Mucosa of stomach (tissue), 1 donor: ENCODE measurements at regions not wholly inside any gene's neighbourhood (a gene's known extent, or its start where the extent isn't known, plus 50 kb on each side); places are given as distances from the start of the nearest gene placed in this dataset.
"Not testable (repeated sequence)": the region's sequence is repeated elsewhere in the genome, so short reads cannot be mapped to it uniquely, and the experiment has no call there.

Experiments
- H3K27me3 ChIP-seq: one replicate; pipeline ENCODE4 v1.7.0; 2013; ENCODE audit warnings: mild to moderate bottlenecking, low read length; ENCODE audit not compliant: control insufficient read depth, insufficient read depth
- H3K36me3 ChIP-seq: one replicate; pipeline ENCODE4 v1.7.0; 2013; ENCODE audit warnings: low read length; ENCODE audit not compliant: control insufficient read depth, insufficient read depth
- H3K4me1 ChIP-seq: one replicate; pipeline ENCODE4 v1.7.0; 2013; ENCODE audit warnings: mild to moderate bottlenecking, low read length; ENCODE audit not compliant: control insufficient read depth, insufficient read depth
- H3K4me3 ChIP-seq: one replicate; pipeline ENCODE4 v1.7.0; 2013; ENCODE audit warnings: low read length
- H3K9ac ChIP-seq: one replicate; pipeline ENCODE4 v1.7.0; 2013; ENCODE audit warnings: mild to moderate bottlenecking, low read length, moderate library complexity
- H3K9me3 ChIP-seq: one replicate; pipeline ENCODE4 v1.7.0; 2013; ENCODE audit warnings: mild to moderate bottlenecking, low read length, moderate library complexity; ENCODE audit not compliant: control insufficient read depth
- donor health status: Pancreatic carcinoma.

- not testable (repeated sequence) for H3K9ac ChIP-seq, H3K27me3 ChIP-seq, H3K4me3 ChIP-seq, H3K4me1 ChIP-seq, H3K9me3 ChIP-seq, H3K36me3 ChIP-seq
Observed at GRCh38 chr6:22171006-22171405, 125.8 kb downstream of the PRL start.

- not testable (repeated sequence) for H3K27me3 ChIP-seq
Observed at GRCh38 chr6:22171885-22172284, 125.0 kb downstream of the PRL start.

GRCh38 chr6:22173311-22173710 lies 123.5 kb downstream of the PRL start:
- Histone ChIP-seq H3K27me3 (no peaks in the 10 kb centered on the region), H3K4me3 (no peak overlapping the region), H3K36me3 (no peaks in the 10 kb centered on the region), H3K9me3 (no peaks in the 10 kb centered on the region), H3K4me1 (no peaks in the 10 kb centered on the region), H3K9ac (no peak overlapping the region)

More at GRCh38 chr6:22171885-22172284, 125.0 kb downstream of the PRL start:
- not testable (repeated sequence) for H3K4me3 ChIP-seq, H3K36me3 ChIP-seq, H3K4me1 ChIP-seq, H3K9ac ChIP-seq, H3K9me3 ChIP-seq

GRCh38 chr6:22180250-22180649 lies 116.6 kb downstream of the PRL start:
- not testable (repeated sequence) for H3K27me3 ChIP-seq, H3K4me3 ChIP-seq, H3K9me3 ChIP-seq, H3K4me1 ChIP-seq, H3K9ac ChIP-seq, H3K36me3 ChIP-seq

GRCh38 chr6:22184371-22184770 lies 112.5 kb downstream of the PRL start:
- Histone ChIP-seq H3K36me3 (no peaks in the 10 kb centered on the region), H3K4me3 (no peak overlapping the region), H3K27me3 (no peaks in the 10 kb centered on the region), H3K9me3 (no peaks in the 10 kb centered on the region), H3K9ac (no peak overlapping the region), H3K4me1 (no peaks in the 10 kb centered on the region)

- H3K9ac ChIP-seq, result no peak overlapping the region
- H3K4me1 ChIP-seq, result no peaks in the 10 kb centered on the region
- H3K9me3 ChIP-seq, result no peaks in the 10 kb centered on the region
- no peaks in the 10 kb centered on the region for H3K36me3 ChIP-seq
- H3K4me3 ChIP-seq, result no peak overlapping the region
- H3K27me3 ChIP-seq, result no peaks in the 10 kb centered on the region
Observed at GRCh38 chr6:22189946-22190345, 106.9 kb downstream of the PRL start.

GRCh38 chr6:22194188-22194921 lies 102.5 kb downstream of the PRL start:
- no peak overlapping the region for H3K4me3 ChIP-seq
- no peaks in the 10 kb centered on the region for H3K27me3 ChIP-seq
- no peaks in the 10 kb centered on the region for H3K9me3 ChIP-seq
- no peaks in the 10 kb centered on the region for H3K4me1 ChIP-seq
- H3K9ac ChIP-seq, result no peak overlapping the region
- H3K36me3 ChIP-seq, result no peaks in the 10 kb centered on the region

- H3K4me1 ChIP-seq, result no peaks in the 10 kb centered on the region
- no peak overlapping the region for H3K4me3 ChIP-seq
- H3K36me3 ChIP-seq, result no peaks in the 10 kb centered on the region
- H3K9me3 ChIP-seq, result no peaks in the 10 kb centered on the region
- H3K27me3 ChIP-seq, result no peaks in the 10 kb centered on the region
- no peak overlapping the region for H3K9ac ChIP-seq
Observed at GRCh38 chr6:22199771-22200170, 97.1 kb downstream of the PRL start.

- Histone ChIP-seq H3K9me3 (no peaks in the 10 kb centered on the region), H3K4me1 (no peaks in the 10 kb centered on the region)
Observed at GRCh38 chr6:22204153-22204552, 92.7 kb downstream of the PRL start.

GRCh38 chr6:22205266-22205665 lies 91.6 kb downstream of the PRL start:
- Histone ChIP-seq H3K9ac (no peak overlapping the region), H3K36me3 (no peaks in the 10 kb centered on the region), H3K4me3 (no peak overlapping the region), H3K9me3 (no peaks in the 10 kb centered on the region), H3K4me1 (no peaks in the 10 kb centered on the region), H3K27me3 (no peaks in the 10 kb centered on the region)

More at GRCh38 chr6:22204153-22204552, 92.7 kb downstream of the PRL start:
- Histone ChIP-seq H3K9ac (no peak overlapping the region), H3K36me3 (no peaks in the 10 kb centered on the region), H3K27me3 (no peaks in the 10 kb centered on the region), H3K4me3 (no peak overlapping the region)

GRCh38 chr6:22206106-22206505 lies 90.7 kb downstream of the PRL start:
- Histone ChIP-seq H3K4me1 (no peaks in the 10 kb centered on the region), H3K36me3 (no peaks in the 10 kb centered on the region), H3K27me3 (no peaks in the 10 kb centered on the region), H3K9me3 (no peaks in the 10 kb centered on the region), H3K9ac (no peak overlapping the region), H3K4me3 (no peak overlapping the region)

GRCh38 chr6:22208026-22208425 lies 88.8 kb downstream of the PRL start:
- Histone ChIP-seq H3K4me3 (no peak overlapping the region), H3K4me1 (no peaks in the 10 kb centered on the region), H3K27me3 (no peaks in the 10 kb centered on the region), H3K9me3 (no peaks in the 10 kb centered on the region), H3K9ac (no peak overlapping the region), H3K36me3 (no peaks in the 10 kb centered on the region)

- Histone ChIP-seq H3K9ac (no peak overlapping the region), H3K4me3 (no peak overlapping the region), H3K27me3 (no peaks in the 10 kb centered on the region), H3K9me3 (no peaks in the 10 kb centered on the region), H3K4me1 (no peaks in the 10 kb centered on the region), H3K36me3 (no peaks in the 10 kb centered on the region)
Observed at GRCh38 chr6:22214314-22214713, 82.5 kb downstream of the PRL start.
